Endothelial cell of umbilical vein (primary cell): ENCODE measurements at regions not wholly inside any gene's neighbourhood (a gene's known extent, or its start where the extent isn't known, plus 50 kb on each side); places are given as distances from the start of the nearest gene placed in this dataset.

Experiments used
- BruUV-seq: library from RNA; stranded (reverse); fragments of 400-500 nt; replicated peaks from 2 replicates; lab custom pipeline; 2021; lab: Mats Ljungman, UMichigan
- CTCF ChIA-PET: fragments of 300-600, 350-600 bp; sonication (Branson Sonifier 250); formaldehyde crosslinking; loops from one replicate; lab custom pipeline; 2021; ENCODE audit warnings: antibody characterized with exemption, inconsistent platforms; lab: Charles Lee
- POLR2A ChIA-PET: fragments of 300-600, 350-600 bp; sonication (Branson Sonifier 250); formaldehyde crosslinking; loops from one replicate; lab custom pipeline; 2021; ENCODE audit warnings: antibody characterized with exemption, inconsistent platforms; lab: Charles Lee
- DNase-seq: peaks from one replicate; pipeline ENCODE4 v3.0.0-alpha.2; 2011; ENCODE audit warnings: low read depth, low spot score
- FAIRE-seq: peaks from 2 replicates; lab custom pipeline; 2011; peaks lifted over from hg19 to GRCh38; lab: Jason Lieb, UNC
- H2AFZ ChIP-seq: 2 replicates; pipeline ENCODE4 v1.6.0; 2012; ENCODE audit warnings: low read depth, low read length, control low read depth, inconsistent platforms
- H3K27ac ChIP-seq: 2 replicates; pipeline ENCODE4 v1.5.1; 2011; ENCODE audit warnings: low read depth, mild to moderate bottlenecking, control low read depth, low read length, moderate library complexity; ENCODE audit not compliant: insufficient read depth
- H3K27me3 ChIP-seq, 2 experiments: 2 replicates each; pipeline versions ENCODE4 v1.6.0 to v1.6.1; 2011; ENCODE audit warnings: low read length in 2 of 2, mixed read lengths in 1 of 2; ENCODE audit not compliant: control insufficient read depth in 2 of 2, insufficient read depth in 2 of 2
- H3K36me3 ChIP-seq, 2 experiments: 2 replicates in 1 of 2; 3 replicates in 1 of 2; pipeline ENCODE4 v1.5.1; 2011; ENCODE audit warnings: low read length in 2 of 2, mild to moderate bottlenecking in 1 of 2, moderate library complexity in 1 of 2; ENCODE audit not compliant: control insufficient read depth in 2 of 2, insufficient read depth in 2 of 2; ENCODE audit errors: extremely low read depth in 1 of 2
- H3K4me1 ChIP-seq: 3 replicates; pipeline ENCODE4 v1.5.1; 2011; ENCODE audit warnings: mild to moderate bottlenecking, low read length; ENCODE audit not compliant: control insufficient read depth, insufficient read depth; ENCODE audit errors: extremely low read depth
- H3K4me2 ChIP-seq: 2 replicates; pipeline ENCODE4 v1.6.1; 2011; ENCODE audit warnings: low read length, control low read depth, mixed read lengths; ENCODE audit not compliant: insufficient read depth
- H3K4me3 ChIP-seq, 3 experiments: fragments of 200-600 bp in 1 of 3; sonication (generic), shearing (Covaris generic) in 1 of 3; replicated peaks in 1 of 3; 2 replicates each; pipeline ENCODE4 v1.5.1; 2011 to 2016; ENCODE audit warnings: control low read depth in 3 of 3, low read length in 3 of 3, mild to moderate bottlenecking in 2 of 3, inconsistent platforms in 1 of 3, low read depth in 1 of 3, moderate library complexity in 1 of 3; ENCODE audit not compliant: insufficient read depth in 1 of 3
- H3K79me2 ChIP-seq: 2 replicates; pipeline ENCODE4 v1.6.0; 2012; ENCODE audit warnings: low read length, inconsistent platforms; ENCODE audit not compliant: control insufficient read depth, insufficient read depth
- H3K9ac ChIP-seq: replicated peaks from 2 replicates; pipeline ENCODE3; 2011; ENCODE audit warnings: low read length, control low read depth; ENCODE audit not compliant: insufficient read depth; ENCODE audit errors: extremely low read depth
- H3K9me1 ChIP-seq: replicated peaks from 3 replicates; pipeline ENCODE4 v1.6.0; 2011; ENCODE audit warnings: mild to moderate bottlenecking, low read length; ENCODE audit not compliant: control insufficient read depth, insufficient read depth; ENCODE audit errors: extremely low read depth
- H3K9me3 ChIP-seq: replicated peaks from 2 replicates; pipeline ENCODE4 v1.5.1; 2012; ENCODE audit warnings: low read length, inconsistent platforms; ENCODE audit not compliant: control insufficient read depth, insufficient read depth
- H4K20me1 ChIP-seq: replicated peaks from 2 replicates; pipeline ENCODE3; 2011; ENCODE audit warnings: mild to moderate bottlenecking, low read length; ENCODE audit not compliant: control insufficient read depth, insufficient read depth; ENCODE audit errors: extremely low read depth
- CTCF ChIP-seq, 2 donors: IDR thresholded peaks; 1 replicate in 1 of 2; 2 replicates in 1 of 2; pipeline ENCODE4 v1.5.1; 2011; ENCODE audit warnings: low read length in 2 of 2, mild to moderate bottlenecking in 2 of 2, moderate library complexity in 2 of 2, control low read depth in 1 of 2, inconsistent platforms in 1 of 2, low read depth in 1 of 2; ENCODE audit not compliant: insufficient read depth in 1 of 2; ENCODE audit errors: extremely low read depth in 1 of 2
- EZH2 ChIP-seq: IDR thresholded peaks from 2 replicates; pipeline ENCODE4 v1.6.1; 2012; ENCODE audit warnings: borderline replicate concordance, low read depth, mild to moderate bottlenecking, moderate library complexity, low read length, inconsistent platforms; ENCODE audit not compliant: severe bottlenecking
- FOS ChIP-seq: IDR thresholded peaks from 2 replicates; pipeline ENCODE4 v1.6.1; 2011; ENCODE audit warnings: mild to moderate bottlenecking, low read length, moderate library complexity, borderline replicate concordance; ENCODE audit not compliant: insufficient read depth
- GATA2 ChIP-seq: IDR thresholded peaks from 2 replicates; pipeline ENCODE4 v1.7.0; 2011; ENCODE audit warnings: low read depth, mild to moderate bottlenecking, moderate library complexity, mixed read lengths, low read length; ENCODE audit not compliant: insufficient read length, insufficient read depth
- JUN ChIP-seq: IDR thresholded peaks from 2 replicates; pipeline ENCODE4 v1.6.1; 2011; ENCODE audit warnings: borderline replicate concordance, low read depth; ENCODE audit not compliant: insufficient read length, insufficient read depth
- MAX ChIP-seq: IDR thresholded peaks from 2 replicates; pipeline ENCODE4 v1.6.1; 2011; ENCODE audit not compliant: insufficient read depth, insufficient read length
- MYC ChIP-seq: IDR thresholded peaks from one replicate; pipeline ENCODE4 v1.6.1; 2011; ENCODE audit warnings: mild to moderate bottlenecking, low read depth, low read length
- POLR2A ChIP-seq: IDR thresholded peaks from 2 replicates; pipeline ENCODE4 v1.6.1; 2012; ENCODE audit warnings: low read depth, mild to moderate bottlenecking, control low read depth, low read length
- POLR2AphosphoS5 ChIP-seq: IDR thresholded peaks from 2 replicates; pipeline ENCODE4 v1.6.1; 2012; ENCODE audit warnings: low read depth, mild to moderate bottlenecking, control low read depth, low read length, moderate library complexity; ENCODE audit not compliant: insufficient read depth
- dilution Hi-C: fragments of 300-500 bp; cut with MboI; formaldehyde crosslinking; loops from one replicate; pipeline ENCODE4 v1.15.0; 2019; ENCODE audit warnings: low sequenced_read_pairs; ENCODE audit not compliant: extremely low pct_ligation_motif_present
- intact Hi-C: fragments of 100-400 bp; cut with micrococcal nuclease; formaldehyde crosslinking; loops from one replicate; pipeline ENCODE4 v1.10.0; 2022

DNA sequence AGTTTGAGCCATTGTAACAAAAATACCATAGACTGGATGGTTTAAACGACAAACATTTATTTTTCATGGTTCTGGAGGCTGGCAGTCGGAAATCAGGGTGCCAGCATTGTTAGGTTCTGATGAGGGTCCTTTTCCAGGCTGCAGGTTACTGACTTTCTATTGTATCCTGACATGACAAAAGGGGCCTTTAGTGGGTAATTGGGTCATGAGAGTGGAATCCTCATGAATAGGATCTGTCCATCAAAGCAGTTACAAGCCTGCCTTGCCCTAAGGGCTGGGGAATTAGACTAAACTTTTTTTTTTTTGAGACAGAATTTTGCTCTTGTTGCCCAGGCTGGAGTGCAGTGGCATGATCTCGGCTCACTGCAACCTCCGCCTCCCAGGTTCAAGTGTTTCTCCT lies 347.9 kb upstream of the TSHZ2 start:
- POLR2A ChIA-PET = no interaction called here
- no peaks in the 10 kb centered on the region for H3K9me1 ChIP-seq
- TF ChIP-seq POLR2A (no peak), EZH2 (no peak), CTCF (IDR thresholded peaks at IDR 0.05; ENCODE audit: extremely low read depth in 1 of 2, insufficient read depth in 1 of 2, low read depth in 1 of 2, low read length in 2 of 2) (no peak), JUN (no peak), MYC (no peak), FOS (no peak), POLR2AphosphoS5 (no peak), MAX (no peak), GATA2 (no peak)
- no peak overlapping the region for H2AFZ ChIP-seq
- FAIRE-seq (no peak), DNase-seq (no peak)
- H3K27me3 ChIP-seq = no peaks in the 10 kb centered on the region
- CTCF ChIA-PET = no interaction called here
- H3K9ac ChIP-seq = no peak overlapping the region
- no peaks in the 10 kb centered on the region for H3K36me3 ChIP-seq
- H3K9me3 ChIP-seq = no peaks in the 10 kb centered on the region
- no peaks in the 10 kb centered on the region for H4K20me1 ChIP-seq
- no peaks in the 10 kb centered on the region for H3K79me2 ChIP-seq
- H3K4me2 ChIP-seq = no peak overlapping the region
- no peak overlapping the region for H3K27ac ChIP-seq
- no peaks in the 10 kb centered on the region for H3K4me1 ChIP-seq
- dilution Hi-C loops = no loop called here
- H3K4me3 ChIP-seq = no peak overlapping the region
- intact Hi-C loops = no loop called here
- no TSS peak for BruUV-seq
